GM23248 (cell line): ENCODE measurements at regions not wholly inside any gene's neighbourhood (a gene's known extent, or its start where the extent isn't known, plus 50 kb on each side); places are given as distances from the start of the nearest gene placed in this dataset.
"Not testable (repeated sequence)": the region's sequence is repeated elsewhere in the genome, so short reads cannot be mapped to it uniquely, and the experiment has no call there.

Source experiments
- DNase-seq: peaks from one replicate; pipeline ENCODE4 v3.0.0-alpha.2; 2015
- H2AFZ ChIP-seq: fragments of 200-600 bp; sonication (generic); 2 replicates; pipeline ENCODE4 v1.6.1; 2016; ENCODE audit warnings: antibody characterized with exemption
- H3F3A ChIP-seq: fragments of 200-600 bp; sonication (generic); 2 replicates; pipeline ENCODE4 v1.6.1; 2016; ENCODE audit warnings: mild to moderate bottlenecking, antibody characterized with exemption, mixed run types; ENCODE audit not compliant: insufficient read depth
- H3K27ac ChIP-seq: fragments of 200-600 bp; sonication (generic); 2 replicates; pipeline ENCODE4 v1.5.1; 2016; ENCODE audit warnings: mild to moderate bottlenecking
- H3K27me3 ChIP-seq: fragments of 200-600 bp; sonication (generic); replicated peaks from 2 replicates; pipeline ENCODE4 v1.6.1; 2016; ENCODE audit warnings: mild to moderate bottlenecking; ENCODE audit not compliant: insufficient read depth
- H3K36me3 ChIP-seq: fragments of 200-600 bp; sonication (generic); 2 replicates; pipeline ENCODE4 v1.6.1; 2016; ENCODE audit warnings: low read depth, mild to moderate bottlenecking
- H3K4me1 ChIP-seq: fragments of 200-600 bp; sonication (generic); 2 replicates; pipeline ENCODE4 v1.6.1; 2016; ENCODE audit warnings: mild to moderate bottlenecking; ENCODE audit not compliant: insufficient read depth
- H3K4me2 ChIP-seq: fragments of 200-600 bp; sonication (generic); one replicate; pipeline ENCODE4 v1.6.1; 2016; ENCODE audit warnings: mild to moderate bottlenecking; ENCODE audit not compliant: unreplicated experiment
- H3K4me3 ChIP-seq: fragments of 200-600 bp; sonication (generic); 2 replicates; pipeline ENCODE4 v1.5.1; 2016; ENCODE audit warnings: mild to moderate bottlenecking
- H3K79me2 ChIP-seq: fragments of 200-600 bp; sonication (generic); 2 replicates; pipeline ENCODE4 v1.6.1; 2016; ENCODE audit warnings: mild to moderate bottlenecking; ENCODE audit not compliant: insufficient read depth
- H3K9ac ChIP-seq: fragments of 200-600 bp; sonication (generic); 2 replicates; pipeline ENCODE4 v1.6.1; 2016; ENCODE audit warnings: mild to moderate bottlenecking
- H3K9me2 ChIP-seq: fragments of 200-600 bp; sonication (generic); 2 replicates; pipeline ENCODE4 v1.6.1; 2016; ENCODE audit warnings: mixed run types, mild to moderate bottlenecking, moderate library complexity; ENCODE audit not compliant: insufficient read depth
- H3K9me3 ChIP-seq: fragments of 200-600 bp; sonication (generic); one replicate; pipeline ENCODE4 v1.6.1; 2017; ENCODE audit warnings: low read depth
- H4K20me1 ChIP-seq: fragments of 200-600 bp; sonication (generic); 2 replicates; pipeline ENCODE4 v1.6.0; 2016; ENCODE audit not compliant: insufficient read depth
- EZH2 ChIP-seq: fragments of 200-600 bp; sonication (generic); IDR thresholded peaks from 2 replicates; pipeline ENCODE4 v1.6.1; 2018; ENCODE audit warnings: antibody characterized with exemption, mild to moderate bottlenecking; ENCODE audit not compliant: insufficient read depth, poor library complexity, severe bottlenecking
- EZH2phosphoT487 ChIP-seq: fragments of 200-600 bp; sonication (generic); IDR thresholded peaks from 2 replicates; pipeline ENCODE4 v1.6.1; 2018; ENCODE audit warnings: antibody characterized with exemption, moderate library complexity, mild to moderate bottlenecking, low read depth; ENCODE audit not compliant: insufficient read depth
- WGBS, 2 experiments: methylation state at CpG; one replicate each; pipeline ENCODE4 v1.1.6; 2015 to 2017; ENCODE audit warnings: low lambda C conversion rate in 2 of 2, low coverage in 1 of 2; ENCODE audit errors: missing lambda C conversion rate in 2 of 2; 5-methylcytosine and 5-hydroxymethylcytosine counted together
- in situ Hi-C: fragments of 300-500 bp; cut with MboI; formaldehyde crosslinking; loops from 2 replicates; pipeline ENCODE4 v1.15.0; 2020

GRCh38 chr1:70790232-70790923 is 257.2 kb downstream of the PTGER3 start:
- H3K36me3 ChIP-seq: no peaks in the 10 kb centered on the region
- no peak overlapping the region for H2AFZ ChIP-seq
- H3K79me2 ChIP-seq: no peaks in the 10 kb centered on the region
- H3K27me3 ChIP-seq: no peaks in the 10 kb centered on the region
- H3K4me3 ChIP-seq: no peak overlapping the region
- H3K4me2 ChIP-seq: no peak overlapping the region
- in situ Hi-C loops: no loop called here
- no peaks in the 10 kb centered on the region for H3K9me3 ChIP-seq
- no peaks in the 10 kb centered on the region for H3K9me2 ChIP-seq
- H3F3A ChIP-seq: no peaks in the 10 kb centered on the region
- no peak overlapping the region for H3K9ac ChIP-seq
- whole genome bisulfite sequencing, 2 experiments: 86 to 91% methylated on average over 5 of the region's 5 CpGs
- H3K4me1 ChIP-seq: no peaks in the 10 kb centered on the region
- no peaks in the 10 kb centered on the region for H4K20me1 ChIP-seq
- H3K27ac ChIP-seq: no peak overlapping the region
- no peak for DNase-seq
- no peak for TF ChIP-seq EZH2phosphoT487
- TF ChIP-seq EZH2: no peak

GRCh38 chr1:70795064-70795463 is 252.6 kb downstream of the PTGER3 start:
- in situ Hi-C loops, H3K4me1 ChIP-seq, DNase-seq, H2AFZ ChIP-seq, H3K36me3 ChIP-seq, H3K27ac ChIP-seq, H4K20me1 ChIP-seq, H3K4me2 ChIP-seq, H3K9me3 ChIP-seq, H3K9me2 ChIP-seq, H3K4me3 ChIP-seq, H3F3A ChIP-seq, H3K79me2 ChIP-seq, H3K9ac ChIP-seq, H3K27me3 ChIP-seq: not testable (repeated sequence)
- WGBS, 2 experiments: 21 to 35% methylated on average over 1 of the region's 1 CpG

GRCh38 chr1:70796298-70796697 is 251.3 kb downstream of the PTGER3 start:
- H3K36me3 ChIP-seq, H3F3A ChIP-seq, H3K9ac ChIP-seq, H3K9me2 ChIP-seq, H2AFZ ChIP-seq, in situ Hi-C loops, H3K9me3 ChIP-seq, H3K4me2 ChIP-seq, H3K4me3 ChIP-seq, DNase-seq, H4K20me1 ChIP-seq, H3K4me1 ChIP-seq, H3K79me2 ChIP-seq, H3K27me3 ChIP-seq, H3K27ac ChIP-seq: not testable (repeated sequence)
- 83 to 92% methylated on average over 1 of the region's 1 CpG for WGBS, 2 experiments

GRCh38 chr1:70802625-70803024 is 245.0 kb downstream of the PTGER3 start:
- H3K36me3 ChIP-seq, H3K27ac ChIP-seq, H3K4me2 ChIP-seq, H3K27me3 ChIP-seq, in situ Hi-C loops, H3K9me2 ChIP-seq, H3K4me1 ChIP-seq, H2AFZ ChIP-seq, H3K9me3 ChIP-seq, DNase-seq, H3F3A ChIP-seq, H4K20me1 ChIP-seq, H3K4me3 ChIP-seq, H3K9ac ChIP-seq, H3K79me2 ChIP-seq: not testable (repeated sequence)
- 39 to 51% methylated on average over 2 of the region's 2 CpGs for WGBS, 2 experiments

GRCh38 chr1:70805641-70806040 is 242.0 kb downstream of the PTGER3 start:
- Histone ChIP-seq H2AFZ (no peak overlapping the region), H3K79me2 (no peaks in the 10 kb centered on the region), H3K4me2 (no peak overlapping the region), H3K4me1 (no peaks in the 10 kb centered on the region), H3K27ac (no peak overlapping the region), H4K20me1 (no peaks in the 10 kb centered on the region), H3F3A (no peaks in the 10 kb centered on the region), H3K36me3 (no peaks in the 10 kb centered on the region), H3K9ac (no peak overlapping the region), H3K9me3 (no peaks in the 10 kb centered on the region), H3K4me3 (no peak overlapping the region), H3K9me2 (no peaks in the 10 kb centered on the region), H3K27me3 (no peaks in the 10 kb centered on the region)
- no peak for DNase-seq
- no peak for TF ChIP-seq EZH2phosphoT487
- TF ChIP-seq EZH2: no peak
- WGBS, 2 experiments: 63 to 65% methylated on average over 6 of the region's 6 CpGs
- in situ Hi-C loops: no loop called here
